SIG-M5 treated with dmso at 0.1 percent for 504 hours (cell line): ENCODE measurements at regions not wholly inside any gene's neighbourhood (a gene's known extent, or its start where the extent isn't known, plus 50 kb on each side); places are given as distances from the start of the nearest gene placed in this dataset.
"Not testable (repeated sequence)": the region's sequence is repeated elsewhere in the genome, so short reads cannot be mapped to it uniquely, and the experiment has no call there.

Experiments used
- DNase-seq: peaks from one replicate; lab custom pipeline; 2025; ENCODE audit not compliant: unreplicated experiment; lab: John Stamatoyannopoulos, UW

DNA sequence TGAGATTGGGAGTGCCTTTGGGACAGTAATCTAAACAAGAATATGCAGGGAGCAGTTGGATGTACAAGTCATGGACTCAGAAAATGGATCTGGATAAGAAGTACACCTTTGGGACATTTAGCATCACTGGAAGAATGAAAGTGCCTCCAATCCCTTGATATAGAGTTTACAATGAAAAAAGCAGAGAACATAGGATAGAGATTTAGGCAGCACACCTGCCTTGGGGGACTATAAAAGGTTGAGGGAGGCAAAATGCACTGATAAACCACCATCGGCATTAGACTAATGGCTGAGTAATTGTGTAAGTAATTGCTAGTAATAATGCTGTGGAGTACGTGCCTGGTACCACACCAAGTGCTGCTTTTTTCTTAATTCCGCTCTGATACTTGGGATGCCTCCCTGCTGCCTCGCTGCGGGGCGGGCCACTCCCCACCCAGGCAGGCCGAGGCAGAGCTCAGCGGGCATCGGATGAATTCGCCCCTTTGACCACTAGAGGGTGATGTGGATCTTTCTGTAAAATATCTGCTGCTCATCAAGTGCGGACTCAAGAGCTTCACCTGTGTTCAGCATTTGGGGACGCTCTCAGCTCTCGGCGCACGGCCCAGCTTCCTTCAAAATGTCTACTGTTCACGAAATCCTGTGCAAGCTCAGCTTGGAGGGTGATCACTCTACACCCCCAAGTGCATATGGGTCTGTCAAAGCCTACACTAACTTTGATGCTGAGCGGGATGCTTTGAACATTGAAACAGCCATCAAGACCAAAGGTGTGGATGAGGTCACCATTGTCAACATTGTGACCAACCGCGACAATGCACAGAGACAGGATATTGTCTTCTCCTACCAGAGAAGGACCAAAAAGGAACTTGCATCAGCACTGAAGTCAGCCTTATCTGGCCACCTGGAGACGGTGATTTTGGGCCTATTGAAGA is 99.9 kb downstream of the ANKRD18B start:
- DNase-seq: peak; percentile 61

DNA sequence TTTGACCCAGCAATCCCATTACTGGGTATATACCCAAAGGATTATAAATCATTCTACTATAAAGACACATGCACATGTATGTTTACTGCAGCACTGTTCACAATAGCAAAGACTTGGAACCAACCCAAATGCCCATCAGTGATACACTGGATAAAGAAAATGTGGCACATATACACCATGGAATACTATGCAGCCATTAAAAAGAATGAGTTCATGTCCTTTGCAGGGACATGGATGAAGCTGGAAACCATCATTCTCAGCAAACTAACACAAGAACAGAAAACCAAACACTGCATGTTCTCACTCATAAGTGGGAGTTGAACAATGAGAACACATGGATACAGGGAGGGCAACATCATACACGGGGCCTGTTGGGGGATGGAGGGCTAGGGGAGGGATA is 104.3 kb downstream of the ANKRD18B start:
- DNase-seq: not testable (repeated sequence)

DNA sequence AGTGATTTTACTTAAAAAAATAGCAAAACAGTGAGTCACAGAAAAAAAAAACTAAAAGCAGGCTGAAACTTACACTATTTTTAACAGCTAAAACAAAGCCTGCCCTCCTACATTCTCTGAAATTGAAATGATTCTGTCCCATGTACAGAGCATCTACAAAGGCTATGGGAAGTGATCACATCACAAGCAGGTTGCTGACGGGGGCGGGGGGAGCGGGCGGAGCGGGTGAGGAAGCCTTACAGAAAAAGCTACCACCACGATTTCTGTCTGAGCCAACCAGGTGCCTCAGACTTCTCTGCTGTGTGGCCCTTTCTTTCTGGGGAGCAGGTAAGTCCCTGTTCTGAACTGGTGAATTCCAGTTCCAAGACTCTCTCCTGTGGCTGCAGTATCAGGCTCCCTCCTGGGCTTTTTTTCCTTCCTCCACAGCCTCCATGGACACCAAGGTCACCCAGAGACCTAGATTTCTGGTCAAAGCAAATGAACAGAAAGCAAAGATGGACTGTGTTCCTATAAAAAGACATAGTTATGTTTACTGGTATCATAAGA is 104.9 kb downstream of the ANKRD18B start:
- DNase-seq: no peak

DNA sequence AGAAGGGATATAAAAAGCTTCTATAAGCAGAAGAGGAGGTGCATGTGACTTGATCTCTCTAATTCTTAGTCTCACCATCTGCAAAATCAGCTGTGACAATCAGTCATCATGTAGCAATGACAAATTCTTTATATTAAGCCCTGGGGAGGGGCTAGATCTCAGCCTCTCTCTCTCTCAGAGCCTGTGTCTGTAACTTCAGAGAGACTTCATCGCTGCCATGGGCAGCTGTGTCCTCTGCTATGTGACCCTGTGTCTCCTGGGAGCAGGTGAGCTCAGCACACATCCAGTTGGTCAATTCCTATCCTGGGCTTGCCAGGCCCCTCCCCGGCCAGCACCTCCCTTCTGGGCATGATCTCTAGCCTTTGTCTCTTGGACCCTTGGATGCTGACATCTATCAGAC is 109.6 kb downstream of the ANKRD18B start:
- DNase-seq: no peak

DNA sequence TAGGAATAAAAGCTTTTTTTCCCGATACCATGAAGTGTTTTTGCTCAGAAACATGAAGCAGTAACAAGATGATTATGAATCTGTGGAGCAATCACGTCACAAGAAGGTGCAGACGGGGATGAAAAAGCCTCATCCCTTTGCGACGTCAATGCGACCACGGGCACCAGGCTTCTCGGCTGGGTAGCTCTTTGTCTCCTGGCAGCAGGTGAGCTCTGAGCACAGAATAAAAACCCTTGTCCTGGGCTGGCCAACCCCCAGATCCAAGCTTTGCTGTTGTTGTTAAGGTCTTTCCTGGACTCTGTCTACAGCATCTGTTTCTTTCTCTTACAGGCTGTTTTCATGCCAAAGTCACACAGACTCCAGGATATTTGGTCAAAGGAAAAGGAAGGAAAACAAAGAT is 113.8 kb downstream of the ANKRD18B start:
- DNase-seq: no peak

DNA sequence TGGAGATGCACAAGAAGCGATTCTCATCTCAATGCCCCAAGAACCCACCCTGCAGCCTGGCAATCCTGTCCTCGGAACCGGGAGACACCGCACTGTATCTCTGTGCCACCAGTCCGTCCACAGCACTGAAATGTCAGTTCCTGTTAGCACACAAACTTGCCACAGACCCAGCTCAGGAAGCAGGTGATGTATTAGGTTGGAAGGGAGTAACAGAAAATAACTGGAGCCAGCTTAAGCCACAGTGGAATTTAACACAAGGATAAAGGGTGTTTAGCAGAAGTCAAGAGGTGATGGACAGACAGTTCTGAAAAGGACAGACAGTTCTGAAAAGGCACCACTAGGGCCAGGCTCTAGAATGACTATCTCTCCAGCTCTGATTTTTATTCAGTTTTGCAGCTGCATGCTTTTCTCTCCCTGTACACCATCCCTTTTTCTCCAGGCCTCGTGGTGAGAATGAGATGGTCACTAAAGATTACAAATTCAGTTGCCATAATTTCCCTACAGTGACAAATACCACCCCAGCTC is 114.4 kb downstream of the ANKRD18B start:
- DNase-seq: no peak

DNA sequence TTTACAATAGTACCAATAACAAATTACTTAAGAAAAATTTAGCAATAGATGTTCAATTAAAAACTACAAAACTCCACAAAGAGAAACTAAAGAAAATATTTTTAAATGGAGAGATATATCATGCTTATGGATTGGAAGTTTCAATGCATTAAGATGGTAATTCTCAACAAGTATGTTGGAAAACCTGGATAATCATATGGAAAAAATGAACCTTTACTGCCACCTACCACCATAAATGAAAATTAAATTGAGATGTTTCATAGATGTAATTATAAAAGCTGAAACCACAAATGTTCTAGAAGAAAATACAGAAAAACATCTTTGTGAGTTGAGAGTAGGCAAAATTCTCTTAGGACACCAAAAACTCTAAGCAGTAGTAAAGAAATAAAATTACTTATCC is 121.7 kb downstream of the ANKRD18B start:
- DNase-seq: no peak

DNA sequence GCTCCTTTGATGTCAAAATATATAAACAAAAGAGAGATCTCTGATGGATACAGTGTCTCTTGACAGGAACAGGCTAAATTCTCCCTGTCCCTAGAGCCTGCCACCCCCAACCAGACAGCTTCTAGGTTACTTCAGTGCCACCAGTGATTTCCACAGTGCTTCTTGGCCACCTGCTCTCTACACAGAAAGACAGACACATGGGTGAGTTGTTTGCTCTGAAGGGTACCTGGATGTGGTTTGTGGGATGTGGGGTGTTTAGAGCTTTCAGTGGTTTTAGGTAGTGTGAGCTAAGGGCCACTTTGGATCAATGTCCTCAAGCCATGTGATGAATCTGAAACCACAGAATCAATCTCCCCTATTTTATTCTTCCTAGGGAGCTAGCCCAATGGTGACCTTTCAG is 125.4 kb downstream of the ANKRD18B start:
- DNase-seq: no peak

DNA sequence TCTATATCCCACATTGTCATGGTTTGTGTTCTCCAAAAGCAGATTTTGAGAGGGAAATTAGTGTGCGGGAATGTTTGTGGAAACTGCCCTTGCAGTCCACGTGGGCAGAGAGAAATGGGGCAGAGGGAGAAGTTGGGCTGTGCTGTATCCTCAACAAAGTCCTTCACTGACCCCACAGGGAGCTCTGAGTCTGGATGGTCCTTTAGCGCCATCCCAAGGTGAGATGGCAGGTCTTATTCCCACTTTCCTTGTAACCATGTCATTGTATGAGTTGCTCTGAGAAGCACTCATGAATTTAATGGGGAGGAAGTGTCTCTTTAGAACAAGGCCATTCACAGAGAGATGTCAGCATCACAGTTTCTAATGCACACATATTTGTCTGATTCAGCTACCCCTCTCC is 127.1 kb downstream of the ANKRD18B start:
- no peak for DNase-seq

DNA sequence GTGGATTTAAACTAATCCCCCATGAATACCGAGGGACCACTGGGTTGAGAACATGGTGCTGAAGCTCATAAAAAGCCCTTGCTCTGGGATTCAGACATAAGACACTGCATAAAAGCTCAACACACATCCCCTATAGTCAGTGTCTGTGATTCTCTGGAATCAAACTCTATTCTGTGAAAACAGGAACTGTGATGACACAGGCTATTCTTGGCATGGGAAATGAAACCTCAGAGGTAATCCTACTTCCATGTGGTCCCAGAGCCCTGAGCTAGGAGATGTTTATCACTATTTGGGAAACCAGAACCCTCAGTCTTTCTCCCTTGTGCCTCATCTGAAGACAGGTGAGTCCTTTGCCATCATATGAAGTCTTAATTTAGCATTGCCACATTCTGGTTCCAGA is 135.4 kb upstream of the PRSS3 start:
- DNase-seq: no peak

DNA sequence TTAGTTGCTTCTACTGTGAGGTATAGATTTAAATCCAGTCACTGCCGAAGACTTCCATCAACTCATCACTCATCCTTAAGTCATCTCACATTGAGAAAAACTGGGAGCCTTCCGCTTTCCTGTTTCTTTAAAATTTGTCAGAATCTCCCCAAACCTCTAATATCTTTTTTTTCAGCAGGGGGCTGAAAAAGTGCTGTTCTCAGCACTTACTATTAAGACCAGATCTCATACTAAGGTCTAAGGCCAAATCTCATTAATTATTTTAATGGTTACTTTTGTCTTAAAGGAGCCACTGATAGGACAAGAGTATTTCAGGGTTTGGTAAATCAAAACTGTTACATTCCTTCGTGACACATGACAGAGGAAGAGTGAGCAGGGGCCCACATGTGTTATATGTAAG is 134.6 kb upstream of the PRSS3 start:
- no peak for DNase-seq

DNA sequence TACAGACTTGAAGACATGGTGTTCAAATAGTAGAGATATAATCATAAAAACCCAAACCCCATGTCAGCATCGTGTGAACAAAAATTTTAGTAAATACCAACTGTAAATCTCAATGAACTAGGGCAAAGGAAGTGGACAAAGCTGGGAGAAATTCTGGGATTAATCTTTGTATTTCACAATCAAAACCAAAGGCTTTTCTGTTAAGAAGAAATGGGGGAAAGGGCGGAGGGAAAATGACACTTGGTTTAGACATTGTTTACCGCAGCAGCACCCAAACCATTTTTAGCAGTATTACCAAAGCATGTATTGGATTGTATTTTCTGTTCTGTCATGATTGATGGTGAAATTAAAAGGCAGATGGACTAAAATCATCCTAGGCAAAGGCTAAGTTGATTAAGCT is 134.2 kb upstream of the PRSS3 start:
- DNase-seq: no peak

DNA sequence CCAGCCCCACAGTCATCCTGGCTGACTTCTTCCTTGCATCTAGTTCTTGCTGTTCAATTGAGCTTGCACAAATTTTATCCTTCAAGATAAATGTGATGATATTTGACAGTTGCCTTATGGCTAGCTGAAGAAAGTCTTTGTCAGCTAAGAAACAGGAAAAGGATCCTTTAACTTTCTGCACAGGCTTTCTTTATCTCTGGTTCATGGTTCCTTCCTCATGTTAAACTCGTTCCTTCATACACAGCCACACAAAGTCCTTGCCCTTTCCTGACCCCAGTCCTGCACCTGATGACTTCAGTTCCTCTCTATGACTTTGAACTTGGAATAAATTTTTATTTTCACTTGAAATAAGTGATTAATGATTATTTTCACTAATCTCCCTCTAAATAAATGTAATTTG is 132.5 kb upstream of the PRSS3 start:
- DNase-seq: no peak

DNA sequence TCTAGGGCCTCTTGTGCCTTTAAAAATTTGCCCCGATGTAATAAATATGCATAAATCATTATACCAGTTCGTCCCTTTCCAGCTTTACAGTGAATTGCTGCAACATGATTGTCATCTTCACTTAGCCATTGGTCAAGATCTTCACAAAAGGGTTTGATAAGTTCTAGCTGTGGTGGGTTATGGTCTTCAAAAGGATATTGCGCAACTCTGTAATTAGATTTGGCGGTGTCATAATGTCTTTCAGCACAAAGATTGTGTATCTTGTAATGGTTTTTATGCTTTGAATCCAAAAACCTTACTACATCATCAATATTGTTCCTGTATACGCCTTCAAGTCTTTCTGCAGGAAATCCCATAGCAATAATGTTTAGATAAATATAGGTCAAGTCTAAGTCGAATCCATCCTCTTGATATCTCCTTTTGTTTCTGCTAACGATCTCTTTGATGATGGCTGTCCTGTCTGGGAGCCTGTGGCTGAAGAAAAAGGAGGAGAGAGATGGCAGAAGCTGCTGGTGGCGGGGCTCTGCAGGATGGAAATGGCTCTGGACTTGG is 119.1 kb upstream of the PRSS3 start:
- not testable (repeated sequence) for DNase-seq

DNA sequence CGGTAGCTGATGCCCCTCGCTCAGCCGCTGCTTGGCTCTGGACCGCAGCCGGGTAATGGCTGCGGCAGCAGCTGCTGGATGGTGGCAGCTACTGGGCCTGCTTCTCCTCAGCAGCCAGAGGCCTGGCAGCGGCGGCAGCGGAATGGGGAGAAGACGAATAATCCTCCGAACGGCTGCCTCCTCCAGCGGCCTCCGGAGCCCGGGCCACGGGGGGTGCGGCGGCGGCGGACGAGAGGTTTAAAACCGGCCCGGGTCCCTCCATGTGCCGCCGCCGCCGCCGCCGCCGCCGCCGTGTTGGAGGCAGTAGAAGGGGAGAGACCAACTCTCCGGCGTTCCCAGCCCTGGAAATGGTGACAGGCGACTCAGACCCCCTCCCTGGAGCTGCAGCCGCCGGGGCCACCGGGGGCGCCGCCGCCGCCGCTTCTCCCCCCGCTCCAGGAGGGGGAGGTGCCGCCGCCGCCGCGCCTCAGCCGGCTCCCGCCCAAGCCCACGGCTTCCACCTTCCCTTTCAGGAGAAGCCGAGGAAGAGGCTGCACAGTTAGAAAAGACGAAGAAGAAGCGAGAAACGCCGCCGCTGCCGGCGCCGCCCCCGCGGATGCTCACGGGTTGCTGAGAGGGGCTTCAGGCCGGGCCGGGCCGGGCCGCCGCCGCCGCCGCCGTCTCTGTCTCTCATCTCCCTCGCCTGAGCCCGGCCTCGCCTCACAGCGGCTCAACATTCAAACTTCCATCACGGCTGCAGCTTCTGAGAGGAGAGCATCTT is 118.4 kb upstream of the PRSS3 start:
- no peak for DNase-seq

DNA sequence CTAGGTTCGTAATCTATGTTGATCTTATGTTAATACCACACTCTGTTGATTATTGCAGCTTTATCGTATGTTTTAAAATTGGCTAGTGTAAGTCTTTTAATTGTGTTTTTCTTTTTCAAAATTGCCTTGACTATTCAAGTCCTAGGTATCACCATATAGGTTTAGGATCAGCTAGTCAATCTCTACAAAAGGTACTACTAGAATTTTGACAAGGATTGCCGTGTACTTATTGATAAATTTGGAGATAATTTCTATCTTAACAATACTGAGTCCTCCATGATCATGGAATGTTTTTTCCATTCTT is 117.9 kb upstream of the PRSS3 start:
- DNase-seq: no peak

DNA sequence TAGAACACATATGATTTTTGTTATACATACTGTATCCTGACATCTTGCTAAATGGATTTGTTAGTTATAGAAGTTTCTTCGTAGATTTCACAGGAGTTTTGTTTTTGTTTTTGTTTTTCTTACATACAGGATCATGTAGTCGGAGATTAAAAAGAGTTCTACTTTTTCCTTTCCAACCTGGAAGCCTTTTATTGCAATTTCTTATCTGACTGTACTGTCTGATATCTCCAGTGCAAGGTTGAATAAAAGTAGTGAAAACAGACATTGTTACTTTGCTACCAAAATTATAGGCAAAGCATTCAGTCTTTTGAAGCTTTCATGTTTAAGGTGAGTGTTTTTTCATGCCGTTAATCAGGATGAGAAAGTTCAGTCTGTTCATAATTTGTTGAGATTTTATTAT is 117.4 kb upstream of the PRSS3 start:
- no peak for DNase-seq

DNA sequence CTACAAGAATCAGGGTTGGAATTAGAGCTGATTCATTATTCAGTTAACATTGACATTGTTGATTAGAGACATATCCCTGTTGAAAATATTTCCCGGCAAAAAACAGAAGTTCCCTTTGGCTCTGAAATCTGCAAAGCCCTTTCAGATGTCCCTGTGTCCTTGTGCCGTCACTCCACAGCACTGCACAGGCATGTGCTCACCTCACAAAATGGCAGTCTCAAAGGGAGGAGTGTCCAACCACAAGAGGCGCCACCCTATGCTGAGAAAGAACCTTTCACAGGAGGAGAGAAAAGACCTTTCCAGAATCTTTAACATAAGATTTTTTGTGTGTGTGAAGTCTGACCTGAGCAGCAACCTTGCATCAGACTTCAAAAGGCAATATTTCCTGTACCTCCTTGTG is 112.8 kb upstream of the PRSS3 start:
- no peak for DNase-seq

DNA sequence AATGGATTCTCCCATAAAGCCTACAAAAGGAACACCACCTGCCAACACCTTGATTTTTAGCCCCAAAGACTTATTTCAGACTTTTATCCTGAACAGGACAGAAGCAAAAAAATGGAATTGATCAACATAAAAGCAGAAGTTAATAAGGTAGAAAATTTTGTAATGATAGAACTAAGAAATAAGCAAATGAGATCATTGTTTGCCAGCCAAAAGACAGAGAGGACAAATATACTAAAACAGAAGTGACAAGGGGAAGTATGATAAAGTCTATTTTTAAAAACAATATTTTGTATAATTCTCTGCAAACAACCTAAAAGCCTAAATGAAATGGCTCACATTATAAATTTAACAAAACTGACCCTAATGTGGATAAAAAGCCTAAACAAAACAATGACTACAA is 110.5 kb upstream of the PRSS3 start:
- no peak for DNase-seq

DNA sequence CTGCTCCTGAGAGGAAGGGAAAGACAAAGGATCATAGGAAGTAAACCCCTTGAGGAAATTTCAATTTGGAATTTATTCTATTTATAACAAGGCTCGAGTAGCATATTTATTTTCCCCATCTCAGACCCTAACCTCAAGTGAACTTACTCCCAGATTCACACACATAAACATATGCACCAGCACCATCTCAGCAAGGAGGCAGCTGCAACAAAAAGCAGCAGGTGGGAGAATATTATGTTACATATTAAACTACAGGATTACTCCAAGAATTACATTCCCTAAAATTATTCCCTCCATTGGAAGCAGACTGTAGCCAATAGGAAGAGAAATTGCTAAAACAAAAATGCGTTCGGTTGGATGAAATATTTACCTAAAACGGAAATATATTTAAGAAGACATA is 108.4 kb upstream of the PRSS3 start:
- no peak for DNase-seq

DNA sequence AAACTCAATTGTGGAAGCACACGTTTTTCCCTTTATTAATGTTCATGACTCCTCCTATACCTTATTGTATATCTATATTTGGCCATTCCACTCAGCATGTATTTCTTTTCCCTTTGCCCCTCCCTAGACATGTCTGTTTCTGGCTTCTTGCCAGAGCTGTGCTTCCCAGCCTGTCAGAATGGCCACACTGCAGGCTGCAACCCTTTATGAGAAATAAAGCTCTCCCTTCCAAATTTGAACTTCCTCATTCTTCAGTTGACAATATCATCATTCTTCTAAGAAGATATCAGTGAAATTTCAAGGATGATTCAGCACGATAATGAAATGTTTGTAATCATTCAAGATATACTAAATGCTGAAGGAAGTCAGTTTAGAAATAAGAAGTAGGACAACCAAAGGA is 107.6 kb upstream of the PRSS3 start:
- peak; percentile 21 for DNase-seq
